ES-I3 (cell line): ENCODE measurements at regions not wholly inside any gene's neighbourhood (a gene's known extent, or its start where the extent isn't known, plus 50 kb on each side); places are given as distances from the start of the nearest gene placed in this dataset.

Experiments
- H3K36me3 ChIP-seq: 2 replicates; pipeline ENCODE4 v1.6.1; 2013; ENCODE audit warnings: mild to moderate bottlenecking, low read length, control low read depth, moderate library complexity; ENCODE audit not compliant: insufficient read depth
- H3K4me1 ChIP-seq: 2 replicates; pipeline ENCODE4 v1.6.1; 2013; ENCODE audit warnings: mild to moderate bottlenecking, control low read depth, low read length; ENCODE audit not compliant: insufficient read depth
- H3K9ac ChIP-seq: 2 replicates; pipeline ENCODE4 v1.6.1; 2013; ENCODE audit warnings: low read depth, mild to moderate bottlenecking, low read length, moderate library complexity
- H3K9me3 ChIP-seq: 2 replicates; pipeline ENCODE4 v1.6.1; 2013; ENCODE audit warnings: mild to moderate bottlenecking, low read length, moderate library complexity; ENCODE audit not compliant: control insufficient read depth, insufficient read depth

- H3K4me1 ChIP-seq, result no peaks in the 10 kb centered on the region
- H3K36me3 ChIP-seq, result no peaks in the 10 kb centered on the region
- no peak overlapping the region for H3K9ac ChIP-seq
- no peaks in the 10 kb centered on the region for H3K9me3 ChIP-seq
Observed at GRCh38 chr1:5403935-5404334, 588.3 kb downstream of the NPHP4 start.

- no peak overlapping the region for H3K9ac ChIP-seq
- no peaks in the 10 kb centered on the region for H3K36me3 ChIP-seq
- no peaks in the 10 kb centered on the region for H3K4me1 ChIP-seq
- no peaks in the 10 kb centered on the region for H3K9me3 ChIP-seq
Observed at GRCh38 chr1:5402618-5403017, 589.6 kb downstream of the NPHP4 start.

- Histone ChIP-seq H3K9ac (no peak overlapping the region), H3K4me1 (no peaks in the 10 kb centered on the region), H3K36me3 (no peaks in the 10 kb centered on the region), H3K9me3 (no peaks in the 10 kb centered on the region)
Observed at GRCh38 chr1:5399771-5400170, 592.5 kb downstream of the NPHP4 start.

GRCh38 chr1:5396593-5396992 lies 595.6 kb downstream of the NPHP4 start:
- no peaks in the 10 kb centered on the region for H3K36me3 ChIP-seq
- H3K9ac ChIP-seq, result no peak overlapping the region

GRCh38 chr1:5394111-5394510 lies 598.1 kb downstream of the NPHP4 start:
- H3K9ac ChIP-seq, result no peak overlapping the region
- no peaks in the 10 kb centered on the region for H3K36me3 ChIP-seq
- H3K9me3 ChIP-seq, result no peaks in the 10 kb centered on the region
- H3K4me1 ChIP-seq, result 0 out of 2 replicates have a peak, but pooled peaks cover 2% of the 10 kb centered on the region

More at GRCh38 chr1:5396593-5396992, 595.6 kb downstream of the NPHP4 start:
- H3K4me1 ChIP-seq, result no peaks in the 10 kb centered on the region
- no peaks in the 10 kb centered on the region for H3K9me3 ChIP-seq

- H3K4me1 ChIP-seq, result 0 out of 2 replicates have a peak, but pooled peaks cover 6% of the 10 kb centered on the region
- no peaks in the 10 kb centered on the region for H3K36me3 ChIP-seq
- H3K9ac ChIP-seq, result no peak overlapping the region
- H3K9me3 ChIP-seq, result no peaks in the 10 kb centered on the region
Observed at GRCh38 chr1:5393603-5394002, 598.6 kb downstream of the NPHP4 start.

GRCh38 chr1:5393146-5393545 lies 599.1 kb downstream of the NPHP4 start:
- Histone ChIP-seq H3K9ac (no peak overlapping the region), H3K9me3 (no peaks in the 10 kb centered on the region)

GRCh38 chr1:5391725-5392124 lies 600.5 kb downstream of the NPHP4 start:
- Histone ChIP-seq H3K4me1 (0 out of 2 replicates have a peak, but pooled peaks cover 6% of the 10 kb centered on the region), H3K36me3 (no peaks in the 10 kb centered on the region), H3K9ac (no peak overlapping the region), H3K9me3 (no peaks in the 10 kb centered on the region)

More at GRCh38 chr1:5393146-5393545, 599.1 kb downstream of the NPHP4 start:
- Histone ChIP-seq H3K4me1 (0 out of 2 replicates have a peak, but pooled peaks cover 6% of the 10 kb centered on the region), H3K36me3 (no peaks in the 10 kb centered on the region)

- 0 out of 2 replicates have a peak, but pooled peaks cover 6% of the 10 kb centered on the region for H3K4me1 ChIP-seq
- H3K36me3 ChIP-seq, result no peaks in the 10 kb centered on the region
- no peaks in the 10 kb centered on the region for H3K9me3 ChIP-seq
- no peak overlapping the region for H3K9ac ChIP-seq
Observed at GRCh38 chr1:5390504-5390903, 601.7 kb downstream of the NPHP4 start.

- Histone ChIP-seq H3K36me3 (no peaks in the 10 kb centered on the region), H3K9ac (no peak overlapping the region), H3K9me3 (no peaks in the 10 kb centered on the region), H3K4me1 (0 out of 2 replicates have a peak, but pooled peaks cover 6% of the 10 kb centered on the region)
Observed at GRCh38 chr1:5389101-5389885, 602.9 kb downstream of the NPHP4 start.

GRCh38 chr1:5388622-5389021 lies 603.6 kb downstream of the NPHP4 start:
- H3K9me3 ChIP-seq, result no peaks in the 10 kb centered on the region
- H3K4me1 ChIP-seq, result 0 out of 2 replicates have a peak, but pooled peaks cover 6% of the 10 kb centered on the region
- no peak overlapping the region for H3K9ac ChIP-seq
- H3K36me3 ChIP-seq, result no peaks in the 10 kb centered on the region

- H3K36me3 ChIP-seq, result no peaks in the 10 kb centered on the region
- no peaks in the 10 kb centered on the region; the same call in 1 of the 2 replicates for H3K9me3 ChIP-seq
- H3K9ac ChIP-seq, result no peak overlapping the region
- 0 out of 2 replicates have a peak, but pooled peaks cover 6% of the 10 kb centered on the region for H3K4me1 ChIP-seq
Observed at GRCh38 chr1:5386371-5386770, 605.9 kb downstream of the NPHP4 start.

- Histone ChIP-seq H3K36me3 (no peaks in the 10 kb centered on the region), H3K9me3 (no peaks in the 10 kb centered on the region; the same call in 1 of the 2 replicates), H3K4me1 (0 out of 2 replicates have a peak, but pooled peaks cover 6% of the 10 kb centered on the region), H3K9ac (no peak overlapping the region)
Observed at GRCh38 chr1:5385956-5386355, 606.3 kb downstream of the NPHP4 start.

- Histone ChIP-seq H3K9ac (no peak overlapping the region), H3K9me3 (no peaks in the 10 kb centered on the region; the same call in 1 of the 2 replicates), H3K4me1 (0 out of 2 replicates have a peak, but pooled peaks cover 6% of the 10 kb centered on the region), H3K36me3 (no peaks in the 10 kb centered on the region)
Observed at GRCh38 chr1:5385096-5385799, 607.0 kb downstream of the NPHP4 start.
